ENCODE measurements at regions not wholly inside any gene's neighbourhood (a gene's known extent, or its start where the extent isn't known, plus 50 kb on each side); places are given as distances from the start of the nearest gene placed in this dataset.
"Not testable (repeated sequence)": the region's sequence is repeated elsewhere in the genome, so short reads cannot be mapped to it uniquely, and the experiment has no call there.

GRCh38 chr2:211014376-211014775 is 458.0 kb downstream of the CPS1 start:
- DNase-seq (ENCODE audit: low read depth): no peak
- no peak for TF ChIP-seq CTCF (IDR thresholded peaks at IDR 0.05; ENCODE audit: control insufficient read depth, extremely low read depth, insufficient read depth)
- no peak overlapping the region for H3K4me3 ChIP-seq (ENCODE audit: low read depth, low read length)

GRCh38 chr2:211014906-211015305 is 458.5 kb downstream of the CPS1 start:
- DNase-seq (ENCODE audit: low read depth): no peak
- H3K4me3 ChIP-seq (ENCODE audit: low read depth, low read length): no peak overlapping the region
- TF ChIP-seq CTCF (IDR thresholded peaks at IDR 0.05; ENCODE audit: control insufficient read depth, extremely low read depth, insufficient read depth): no peak

GRCh38 chr2:211025089-211025488 is 468.7 kb downstream of the CPS1 start:
- not testable (repeated sequence) for H3K4me3 ChIP-seq (ENCODE audit: low read depth, low read length); DNase-seq (ENCODE audit: low read depth)

GRCh38 chr2:211026109-211026508 is 469.7 kb downstream of the CPS1 start:
- H3K4me3 ChIP-seq (ENCODE audit: low read depth, low read length): no peak overlapping the region
- no peak for DNase-seq (ENCODE audit: low read depth)
- TF ChIP-seq CTCF (IDR thresholded peaks at IDR 0.05; ENCODE audit: control insufficient read depth, extremely low read depth, insufficient read depth): no peak

- H3K4me3 ChIP-seq (ENCODE audit: low read depth, low read length): no peak overlapping the region
- no peak for TF ChIP-seq CTCF (IDR thresholded peaks at IDR 0.05; ENCODE audit: control insufficient read depth, extremely low read depth, insufficient read depth)
- DNase-seq (ENCODE audit: low read depth): no peak
Observed at GRCh38 chr2:211027976-211028375, 471.6 kb downstream of the CPS1 start.

GRCh38 chr2:211033765-211034164 is 477.4 kb downstream of the CPS1 start:
- TF ChIP-seq CTCF (IDR thresholded peaks at IDR 0.05; ENCODE audit: control insufficient read depth, extremely low read depth, insufficient read depth): peak; percentile 60
- no peak for DNase-seq (ENCODE audit: low read depth)
- H3K4me3 ChIP-seq (ENCODE audit: low read depth, low read length): no peak overlapping the region

GRCh38 chr2:211035548-211036185 is 479.3 kb downstream of the CPS1 start:
- peak; percentile 60 for TF ChIP-seq CTCF (IDR thresholded peaks at IDR 0.05; ENCODE audit: control insufficient read depth, extremely low read depth, insufficient read depth)
- peak; percentile 49 for DNase-seq (ENCODE audit: low read depth)
- H3K4me3 ChIP-seq (ENCODE audit: low read depth, low read length): no peak overlapping the region
